Inferior parietal cortex (tissue), 1 donor: ENCODE measurements at regions not wholly inside any gene's neighbourhood (a gene's known extent, or its start where the extent isn't known, plus 50 kb on each side); places are given as distances from the start of the nearest gene placed in this dataset.
"Not testable (repeated sequence)": the region's sequence is repeated elsewhere in the genome, so short reads cannot be mapped to it uniquely, and the experiment has no call there.

Source experiments
- DNase-seq: peaks from one replicate; pipeline ENCODE4 v3.0.0-alpha.2; 2016; ENCODE audit errors: extremely low spot score

GRCh38 chr9:84054341-84055010, 73.9 kb downstream of the RMI1 start:
- no peak for DNase-seq

GRCh38 chr9:84057662-84058061, 77.1 kb downstream of the RMI1 start:
- DNase-seq = no peak

GRCh38 chr9:84059936-84060335, 79.3 kb downstream of the RMI1 start:
- no peak for DNase-seq

GRCh38 chr9:84061613-84062193, 81.1 kb downstream of the RMI1 start:
- DNase-seq = no peak

GRCh38 chr9:84062538-84062937, 81.9 kb downstream of the RMI1 start:
- DNase-seq = no peak

GRCh38 chr9:84067821-84068220, 87.2 kb downstream of the RMI1 start:
- DNase-seq = no peak

- no peak for DNase-seq
Observed at GRCh38 chr9:84068872-84069271, 88.3 kb downstream of the RMI1 start.

GRCh38 chr9:84070590-84070989, 90.0 kb downstream of the RMI1 start:
- DNase-seq = no peak

- no peak for DNase-seq
Observed at GRCh38 chr9:84072621-84073180, 92.1 kb downstream of the RMI1 start.

GRCh38 chr9:84075004-84075403, 94.4 kb downstream of the RMI1 start:
- no peak for DNase-seq

GRCh38 chr9:84076384-84076783, 95.8 kb downstream of the RMI1 start:
- no peak for DNase-seq

- not testable (repeated sequence) for DNase-seq
Observed at GRCh38 chr9:84077816-84078215, 97.2 kb downstream of the RMI1 start.

- DNase-seq = no peak
Observed at GRCh38 chr9:84079994-84080393, 99.4 kb downstream of the RMI1 start.

- DNase-seq = no peak
Observed at GRCh38 chr9:84101964-84102632, 121.5 kb downstream of the RMI1 start.

GRCh38 chr9:84103651-84104377, 123.2 kb downstream of the RMI1 start:
- DNase-seq = no peak

- no peak for DNase-seq
Observed at GRCh38 chr9:84107081-84107480, 126.5 kb downstream of the RMI1 start.

- DNase-seq = no peak
Observed at GRCh38 chr9:84107995-84108394, 127.4 kb downstream of the RMI1 start.

GRCh38 chr9:84111726-84112125, 131.1 kb downstream of the RMI1 start:
- DNase-seq = no peak

- DNase-seq = no peak
Observed at GRCh38 chr9:84121991-84122523, 141.5 kb downstream of the RMI1 start.

GRCh38 chr9:84122572-84122971, 142.0 kb downstream of the RMI1 start:
- no peak for DNase-seq

GRCh38 chr9:84123648-84124406, 143.2 kb downstream of the RMI1 start:
- DNase-seq = no peak
